ENCODE measurements at regions not wholly inside any gene's neighbourhood (a gene's known extent, or its start where the extent isn't known, plus 50 kb on each side); places are given as distances from the start of the nearest gene placed in this dataset.

GRCh38 chr2:4152051-4152450 is 448.7 kb downstream of the DCDC2C start:
- 93 to 98% methylated on average over 1 of the region's 1 CpG for WGBS, 2 donors
- Histone ChIP-seq H3K4me3 (no peak overlapping the region), H3K4me1 (no peaks in the 10 kb centered on the region), H3K9me3 (no peaks in the 10 kb centered on the region), H3K27ac (no peak overlapping the region), H3K36me3 (ENCODE audit: low read depth, missing control alignments) (no peaks in the 10 kb centered on the region), H3K27me3 (no peaks in the 10 kb centered on the region)
- TF ChIP-seq CTCF (IDR thresholded peaks at IDR 0.05) (no peak), POLR2A (IDR thresholded peaks at IDR 0.05) (no peak)
- no peak for DNase-seq
- intact Hi-C loops (cut with DNase I; ENCODE audit: low total_unique reads): no loop called here

GRCh38 chr2:4168834-4169233 is 465.5 kb downstream of the DCDC2C start:
- intact Hi-C loops (cut with DNase I; ENCODE audit: low total_unique reads): no loop called here
- no peak for DNase-seq
- Histone ChIP-seq H3K27me3 (no peaks in the 10 kb centered on the region), H3K9me3 (no peaks in the 10 kb centered on the region), H3K36me3 (ENCODE audit: low read depth, missing control alignments) (no peaks in the 10 kb centered on the region), H3K27ac (no peak overlapping the region), H3K4me1 (no peaks in the 10 kb centered on the region), H3K4me3 (no peak overlapping the region)
- TF ChIP-seq CTCF (IDR thresholded peaks at IDR 0.05): no peak
- TF ChIP-seq POLR2A (IDR thresholded peaks at IDR 0.05): no peak
- 68 to 87% methylated on average over 2 of the region's 2 CpGs for WGBS, 2 donors

GRCh38 chr2:4174796-4175195 is 471.4 kb downstream of the DCDC2C start:
- 63 to 71% methylated on average over 6 of the region's 6 CpGs for WGBS, 2 donors
- H3K27me3 ChIP-seq: no peaks in the 10 kb centered on the region
- no peaks in the 10 kb centered on the region for H3K9me3 ChIP-seq
- no peaks in the 10 kb centered on the region for H3K4me1 ChIP-seq
- H3K36me3 ChIP-seq (ENCODE audit: low read depth, missing control alignments): no peaks in the 10 kb centered on the region
- no peak overlapping the region for H3K27ac ChIP-seq
- TF ChIP-seq POLR2A (IDR thresholded peaks at IDR 0.05): no peak
- TF ChIP-seq CTCF (IDR thresholded peaks at IDR 0.05): no peak
- intact Hi-C loops (cut with DNase I; ENCODE audit: low total_unique reads): no loop called here
- H3K4me3 ChIP-seq: no peak overlapping the region
- no peak for DNase-seq

- Histone ChIP-seq H3K4me1 (no peaks in the 10 kb centered on the region), H3K36me3 (ENCODE audit: low read depth, missing control alignments) (no peaks in the 10 kb centered on the region), H3K9me3 (no peaks in the 10 kb centered on the region), H3K27me3 (no peaks in the 10 kb centered on the region), H3K27ac (no peak overlapping the region), H3K4me3 (no peak overlapping the region)
- TF ChIP-seq CTCF (IDR thresholded peaks at IDR 0.05) (no peak), POLR2A (IDR thresholded peaks at IDR 0.05) (no peak)
- DNase-seq: no peak
- 81 to 90% methylated on average over 3 of the region's 3 CpGs for WGBS, 2 donors
- intact Hi-C loops (cut with DNase I; ENCODE audit: low total_unique reads): no loop called here
Observed at GRCh38 chr2:4175343-4175742, 472.0 kb downstream of the DCDC2C start.

GRCh38 chr2:4180631-4181030 is 477.3 kb downstream of the DCDC2C start:
- no peak for TF ChIP-seq POLR2A (IDR thresholded peaks at IDR 0.05)
- TF ChIP-seq CTCF (IDR thresholded peaks at IDR 0.05): no peak
- intact Hi-C loops (cut with DNase I; ENCODE audit: low total_unique reads): no loop called here
- Histone ChIP-seq H3K27me3 (no peaks in the 10 kb centered on the region), H3K36me3 (ENCODE audit: low read depth, missing control alignments) (no peaks in the 10 kb centered on the region), H3K9me3 (no peaks in the 10 kb centered on the region), H3K27ac (no peak overlapping the region), H3K4me3 (no peak overlapping the region), H3K4me1 (no peaks in the 10 kb centered on the region)
- 80 to 82% methylated on average over 2 of the region's 2 CpGs for WGBS, 2 donors
- no peak for DNase-seq
